HEK293 (cell line): ENCODE measurements at regions not wholly inside any gene's neighbourhood (a gene's known extent, or its start where the extent isn't known, plus 50 kb on each side); places are given as distances from the start of the nearest gene placed in this dataset.

Experiments used
- CTCF ChIA-PET: fragments of 350-600 bp; formaldehyde crosslinking; extraction: SDS; loops from one replicate; lab custom pipeline; 2021; ENCODE audit warnings: antibody characterized with exemption; lab: Yijun Ruan, JAX
- POLR2A ChIA-PET: fragments of 300-600 bp; formaldehyde crosslinking; extraction: SDS; loops from one replicate; lab custom pipeline; 2020; ENCODE audit warnings: antibody characterized with exemption, inconsistent platforms; lab: Yijun Ruan, JAX
- H3K27ac ChIP-seq: fragments of 200-500 bp; sonication (Bioruptor generic); 2 replicates; pipeline ENCODE4 v1.5.1; 2014; ENCODE audit warnings: low read depth, low read length, control low read depth, inconsistent platforms; ENCODE audit errors: extremely low read depth
- H3K36me3 ChIP-seq, 2 experiments: fragments of 200-500 bp in 1 of 2; sonication (Bioruptor generic) in 1 of 2; 1 replicate in 1 of 2; 2 replicates in 1 of 2; pipeline ENCODE4 v1.5.1; 2014 to 2017; ENCODE audit warnings: inconsistent platforms in 2 of 2, low read length in 2 of 2; ENCODE audit not compliant: control insufficient read depth in 2 of 2, insufficient read depth in 1 of 2
- H3K4me1 ChIP-seq: fragments of 200-500 bp; sonication (Bioruptor generic); 2 replicates; pipeline ENCODE4 v1.5.1; 2014; ENCODE audit warnings: mild to moderate bottlenecking, low read length, inconsistent platforms; ENCODE audit not compliant: control insufficient read depth, insufficient read depth
- H3K4me3 ChIP-seq: 2 replicates; pipeline ENCODE4 v1.5.1; 2011; ENCODE audit warnings: low read depth, mild to moderate bottlenecking, control low read depth, low read length, moderate library complexity
- H3K9me3 ChIP-seq: fragments of 200-500 bp; sonication (Bioruptor generic); 2 replicates; pipeline ENCODE4 v1.5.1; 2014; ENCODE audit warnings: low read depth, low read length, inconsistent platforms; ENCODE audit not compliant: control insufficient read depth, insufficient read depth
- GLIS2 ChIP-seq: fragments of 450-650 bp; formaldehyde crosslinking; IDR thresholded peaks from 2 replicates; pipeline ENCODE4 v1.5.1; 2016; ENCODE audit warnings: missing biosample characterization, missing genetic modification characterization
- HIC1 ChIP-seq: fragments of 450-650 bp; formaldehyde crosslinking; IDR thresholded peaks from 2 replicates; pipeline ENCODE4 v1.5.1; 2016; ENCODE audit warnings: missing biosample characterization, missing genetic modification characterization
- HOXC10 ChIP-seq: sonication (generic); formaldehyde crosslinking; IDR thresholded peaks from 2 replicates; pipeline ENCODE4 v1.8.1; 2023; ENCODE audit warnings: mild to moderate bottlenecking, missing genetic modification reagents
- IKZF3 ChIP-seq: fragments of 450-650 bp; IDR thresholded peaks from 2 replicates; pipeline ENCODE4 v1.5.0; 2018; ENCODE audit warnings: missing biosample characterization, mild to moderate bottlenecking, missing genetic modification characterization, moderate library complexity
- KLF1 ChIP-seq: fragments of 450-650 bp; formaldehyde crosslinking; IDR thresholded peaks from 2 replicates; pipeline ENCODE4 v1.5.1; 2016; ENCODE audit warnings: missing biosample characterization, missing genetic modification characterization
- OVOL3 ChIP-seq: fragments of 450-650 bp; formaldehyde crosslinking; IDR thresholded peaks from 2 replicates; pipeline ENCODE4 v1.5.1; 2016; ENCODE audit warnings: missing biosample characterization, missing genetic modification characterization
- RBAK ChIP-seq: fragments of 450-650 bp; formaldehyde crosslinking; IDR thresholded peaks from 2 replicates; pipeline ENCODE4 v1.5.1; 2016; ENCODE audit warnings: missing biosample characterization, missing genetic modification characterization
- ZBTB11 ChIP-seq: fragments of 450-650 bp; formaldehyde crosslinking; conservative IDR thresholded peaks from 2 replicates; pipeline ENCODE4 v1.5.1; 2016; ENCODE audit warnings: low read depth, missing biosample characterization, missing genetic modification characterization
- ZEB2 ChIP-seq: fragments of 450-650 bp; formaldehyde crosslinking; IDR thresholded peaks from 2 replicates; pipeline ENCODE4 v1.5.1; 2016; ENCODE audit warnings: missing biosample characterization, missing genetic modification characterization
- ZNF10 ChIP-seq: fragments of 450-650 bp; formaldehyde crosslinking; IDR thresholded peaks from 2 replicates; pipeline ENCODE4 v1.5.1; 2017; ENCODE audit warnings: missing biosample characterization, missing genetic modification characterization
- ZNF146 ChIP-seq: fragments of 450-650 bp; formaldehyde crosslinking; IDR thresholded peaks from 2 replicates; pipeline ENCODE4 v1.5.1; 2016; ENCODE audit warnings: missing biosample characterization, missing genetic modification characterization
- ZNF211 ChIP-seq: fragments of 450-650 bp; formaldehyde crosslinking; IDR thresholded peaks from 2 replicates; pipeline ENCODE4 v1.5.1; 2016; ENCODE audit warnings: low read depth, missing biosample characterization, missing genetic modification characterization
- ZNF302 ChIP-seq: fragments of 450-650 bp; formaldehyde crosslinking; IDR thresholded peaks from 2 replicates; pipeline ENCODE4 v1.5.1; 2016; ENCODE audit warnings: missing biosample characterization, missing genetic modification characterization, low read depth
- ZNF530 ChIP-seq: fragments of 450-650 bp; formaldehyde crosslinking; IDR thresholded peaks from 2 replicates; pipeline ENCODE4 v1.5.1; 2016; ENCODE audit warnings: low read depth, missing biosample characterization, missing genetic modification characterization
- ZNF629 ChIP-seq: fragments of 450-650 bp; formaldehyde crosslinking; IDR thresholded peaks from 2 replicates; pipeline ENCODE4 v1.5.1; 2017; ENCODE audit warnings: missing biosample characterization, missing genetic modification characterization
- ZNF660 ChIP-seq: fragments of 450-650 bp; IDR thresholded peaks from 2 replicates; pipeline ENCODE4 v1.5.1; 2018; ENCODE audit warnings: missing biosample characterization, mild to moderate bottlenecking, missing genetic modification characterization
- ZNF701 ChIP-seq: fragments of 450-650 bp; formaldehyde crosslinking; IDR thresholded peaks from 2 replicates; pipeline ENCODE4 v1.5.1; 2016; ENCODE audit warnings: missing biosample characterization, missing genetic modification characterization
- ZNF76 ChIP-seq: fragments of 450-650 bp; formaldehyde crosslinking; IDR thresholded peaks from 2 replicates; pipeline ENCODE4; 2016; ENCODE audit warnings: low read depth, missing biosample characterization, missing genetic modification characterization, borderline replicate concordance
- ZNF785 ChIP-seq: fragments of 450-650 bp; formaldehyde crosslinking; IDR thresholded peaks from 2 replicates; pipeline ENCODE4 v1.5.1; 2016; ENCODE audit warnings: missing biosample characterization, missing genetic modification characterization
- ZNF830 ChIP-seq: fragments of 450-650 bp; IDR thresholded peaks from 2 replicates; pipeline ENCODE4 v1.5.0; 2018; ENCODE audit warnings: missing biosample characterization, missing genetic modification characterization, low read depth, mild to moderate bottlenecking, moderate library complexity
- ZNF837 ChIP-seq: fragments of 450-650 bp; formaldehyde crosslinking; IDR thresholded peaks from 2 replicates; pipeline ENCODE4 v1.5.1; 2016; ENCODE audit warnings: missing biosample characterization, missing genetic modification characterization
- TF ChIP-seq, protein P1 (sequence below): fragments of 450-650 bp; formaldehyde crosslinking; IDR thresholded peaks from 2 replicates; pipeline ENCODE4 v1.5.1; 2016; ENCODE audit warnings: missing biosample characterization, missing genetic modification characterization

- Histone ChIP-seq H3K36me3 (no peaks in the 10 kb centered on the region), H3K27ac (no peak overlapping the region), H3K9me3 (no peaks in the 10 kb centered on the region), H3K4me1 (no peaks in the 10 kb centered on the region), H3K4me3 (no peak overlapping the region)
- CTCF ChIA-PET, result no interaction called here
- TF ChIP-seq, protein P1, sequence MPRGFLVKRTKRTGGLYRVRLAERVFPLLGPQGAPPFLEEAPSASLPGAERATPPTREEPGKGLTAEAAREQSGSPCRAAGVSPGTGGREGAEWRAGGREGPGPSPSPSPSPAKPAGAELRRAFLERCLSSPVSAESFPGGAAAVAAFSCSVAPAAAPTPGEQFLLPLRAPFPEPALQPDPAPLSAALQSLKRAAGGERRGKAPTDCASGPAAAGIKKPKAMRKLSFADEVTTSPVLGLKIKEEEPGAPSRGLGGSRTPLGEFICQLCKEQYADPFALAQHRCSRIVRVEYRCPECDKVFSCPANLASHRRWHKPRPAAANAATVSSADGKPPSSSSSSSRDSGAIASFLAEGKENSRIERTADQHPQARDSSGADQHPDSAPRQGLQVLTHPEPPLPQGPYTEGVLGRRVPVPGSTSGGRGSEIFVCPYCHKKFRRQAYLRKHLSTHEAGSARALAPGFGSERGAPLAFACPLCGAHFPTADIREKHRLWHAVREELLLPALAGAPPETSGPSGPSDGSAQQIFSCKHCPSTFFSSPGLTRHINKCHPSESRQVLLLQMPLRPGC (tag by site-specific recombination), result no peak
- POLR2A ChIA-PET, result no interaction called here
Observed at GRCh38 chr15:45777781-45778180, 143.0 kb downstream of the SQOR start.

DNA sequence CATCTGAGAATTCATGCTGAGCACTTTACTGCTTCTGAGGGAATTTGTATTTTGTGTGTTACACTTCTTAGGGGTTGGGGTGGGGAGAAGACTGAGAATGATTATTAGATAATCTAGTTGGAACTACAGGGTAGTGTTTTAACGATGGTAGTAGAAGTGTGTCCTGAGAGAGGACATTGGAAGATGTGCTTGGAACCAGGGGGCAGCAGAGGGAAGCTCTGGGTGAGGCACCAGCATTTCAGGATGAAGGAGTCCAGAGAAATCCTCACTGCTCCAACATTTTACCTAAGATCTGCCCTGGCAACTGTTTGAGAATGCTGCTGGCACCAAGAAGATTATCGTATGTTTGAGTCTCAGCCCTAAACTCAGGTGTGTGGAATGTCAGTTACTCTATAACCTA is 145.5 kb downstream of the SQOR start:
- TF ChIP-seq ZNF10 (tag by site-specific recombination), result no peak
- TF ChIP-seq ZEB2 (tag by site-specific recombination), result no peak
- no peak for TF ChIP-seq ZNF660 (tag by site-specific recombination)
- TF ChIP-seq HIC1, result no peak
- no peak for TF ChIP-seq OVOL3 (tag by site-specific recombination)
- TF ChIP-seq ZNF211 (tag by site-specific recombination), result no peak
- no peak for TF ChIP-seq ZNF837
- TF ChIP-seq ZNF530, result no peak
- TF ChIP-seq IKZF3 (tag by site-specific recombination), result no peak
- no peak for TF ChIP-seq ZNF302 (tag by site-specific recombination)
- no peak for TF ChIP-seq ZNF146 (tag by site-specific recombination)
- no peak for TF ChIP-seq HOXC10 (CRISPR knock-in tag)
- no peak for TF ChIP-seq ZNF830 (tag by site-specific recombination)
- TF ChIP-seq RBAK, result no peak
- no peak for TF ChIP-seq ZNF629
- no peak for TF ChIP-seq ZNF701
- TF ChIP-seq ZNF76 (tag by site-specific recombination), result no peak
- no peaks in the 10 kb centered on the region for H3K9me3 ChIP-seq
- ChIA-PET POLR2A (interaction anchor here (0.5 kb wide), 1 partner anchor 74 kb away, joined by 3 read pairs; no protein-coding TSS in a partner anchor), CTCF (interaction anchor here (0.6 kb wide), 1 partner anchor 60 kb away, joined by 3 read pairs; no protein-coding TSS in a partner anchor)
- H3K27ac ChIP-seq, result no peak overlapping the region
- H3K4me1 ChIP-seq, result no peaks in the 10 kb centered on the region
- no peak overlapping the region for H3K4me3 ChIP-seq
- no peaks in the 10 kb centered on the region for H3K36me3 ChIP-seq

DNA sequence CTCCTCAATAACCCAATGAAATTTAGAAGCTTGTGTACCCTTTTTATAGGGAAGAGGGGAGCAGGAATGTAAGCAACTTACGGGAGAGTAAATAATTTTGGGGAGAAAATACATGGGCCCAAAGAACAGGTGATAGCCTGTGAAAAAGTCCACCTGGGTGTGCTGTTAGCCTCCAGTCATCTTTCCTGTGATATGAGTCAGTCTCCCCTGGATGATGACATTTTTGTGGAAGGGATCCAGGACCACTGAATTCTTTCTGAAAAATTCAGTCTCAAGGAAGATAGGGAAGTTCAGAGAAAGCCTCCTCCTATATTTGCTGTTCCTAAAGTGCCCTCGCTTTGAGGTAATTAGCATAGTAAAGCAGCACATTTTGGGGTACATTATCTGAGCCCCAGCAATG is 149.8 kb downstream of the SQOR start:
- ChIA-PET POLR2A (no interaction called here), CTCF (interaction anchor here (0.7 to 1.0 kb wide), 2 partner anchors 11 to 233 kb away, joined by 3 read pairs; no protein-coding TSS in a partner anchor)
- Histone ChIP-seq H3K9me3 (no peaks in the 10 kb centered on the region), H3K27ac (no peak overlapping the region), H3K36me3 (no peaks in the 10 kb centered on the region), H3K4me3 (no peak overlapping the region), H3K4me1 (no peaks in the 10 kb centered on the region)
- no peak for TF ChIP-seq HIC1
- no peak for TF ChIP-seq GLIS2 (tag by site-specific recombination)
- no peak for TF ChIP-seq ZBTB11 (tag by site-specific recombination)
- no peak for TF ChIP-seq ZNF785
- no peak for TF ChIP-seq KLF1 (tag by site-specific recombination)
